ENCODE measurements at regions not wholly inside any gene's neighbourhood (a gene's known extent, or its start where the extent isn't known, plus 50 kb on each side); places are given as distances from the start of the nearest gene placed in this dataset.

DNA sequence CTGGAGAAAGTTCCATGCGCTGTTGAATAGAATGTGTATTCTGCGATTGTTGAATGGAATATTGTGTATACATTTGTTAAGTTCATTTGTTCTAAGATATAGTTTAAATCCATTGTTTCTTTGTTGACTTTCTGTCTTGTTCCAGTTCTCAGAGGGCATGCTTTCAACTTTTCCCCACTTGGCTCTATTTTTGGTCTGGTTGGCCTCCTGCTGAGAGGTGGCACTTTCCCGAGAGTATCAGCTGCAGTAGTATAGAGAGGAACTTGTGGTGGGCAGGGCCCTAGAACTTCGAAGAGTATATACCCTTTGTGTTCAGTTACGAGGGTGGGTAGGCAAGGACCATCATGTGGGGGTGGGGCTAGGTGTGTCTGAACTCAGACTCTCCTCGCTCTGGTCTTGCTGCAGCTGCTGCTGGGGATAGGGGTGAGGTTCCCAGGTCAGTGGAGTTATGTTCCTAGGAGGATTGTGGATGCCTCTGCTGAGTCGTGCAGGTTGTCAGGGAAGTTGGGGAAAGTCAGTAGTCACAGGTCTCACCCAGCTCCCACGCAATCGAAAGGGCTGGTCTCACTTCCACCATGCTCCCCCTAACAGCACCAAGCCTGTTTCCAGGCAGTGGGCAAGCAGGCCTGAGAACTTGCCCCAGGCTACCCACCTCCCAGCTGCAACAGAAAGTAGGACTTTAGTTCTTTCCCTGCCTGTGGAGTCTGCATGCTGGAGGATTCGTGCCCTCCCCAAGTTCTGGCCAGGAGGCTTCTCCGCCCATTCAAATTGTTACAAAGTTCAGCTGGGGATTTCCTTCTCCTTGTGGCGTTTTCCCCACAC lies 118.9 kb upstream of the SSTR4 start:
- no peak for DNase-seq (ENCODE audit: low read depth in 2 of 2)

DNA sequence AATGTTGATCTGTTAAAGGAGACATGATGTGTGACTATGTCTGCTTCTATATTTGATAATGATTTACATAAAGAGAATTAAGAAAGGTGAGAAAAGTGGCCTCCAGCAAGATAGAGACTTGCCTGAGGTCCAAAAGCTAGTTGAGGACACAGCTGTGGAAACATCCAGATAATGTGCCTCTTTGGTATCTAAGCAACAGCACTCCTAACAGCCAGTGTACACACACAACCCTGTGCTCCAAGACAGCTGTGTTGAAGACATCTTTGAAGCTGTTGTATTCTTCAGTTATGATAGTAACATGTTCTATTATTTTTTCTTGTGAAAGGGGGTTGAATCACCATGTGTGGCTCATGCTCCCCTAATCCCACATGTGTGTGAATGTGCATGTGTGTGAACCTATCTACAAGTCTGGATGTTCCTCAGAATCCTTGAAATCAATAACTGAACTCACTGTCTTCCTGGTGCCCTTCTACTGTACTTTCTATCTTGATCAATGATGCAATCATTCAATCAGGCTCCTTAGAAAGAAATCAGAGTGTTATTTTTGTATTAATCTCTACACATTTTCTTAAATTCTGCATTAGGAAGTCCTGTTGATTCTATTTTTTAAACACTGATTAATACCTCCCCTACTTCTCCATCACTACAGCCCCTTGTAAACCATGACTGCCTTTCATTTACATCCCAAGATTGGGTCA lies 116.7 kb upstream of the SSTR4 start:
- no peak for DNase-seq (ENCODE audit: low read depth in 2 of 2)

DNA sequence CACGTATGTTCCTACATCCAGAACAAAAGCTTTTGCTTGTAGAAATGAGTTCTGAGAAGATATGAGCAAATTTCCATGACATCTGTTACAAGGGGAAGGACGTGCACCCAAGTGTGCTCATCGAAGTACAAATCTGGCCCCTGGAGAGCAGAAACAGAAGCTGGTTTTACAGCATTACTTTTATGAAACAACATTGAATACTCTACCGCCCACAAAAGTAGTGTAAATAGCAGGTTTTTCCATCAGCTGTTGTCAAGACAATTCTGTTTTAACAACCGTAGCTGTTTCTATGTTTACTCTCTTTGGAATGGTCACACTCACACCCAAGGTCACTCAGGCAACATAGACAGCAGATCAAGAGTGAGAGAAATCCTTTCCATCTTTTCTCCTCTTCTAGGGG lies 114.2 kb upstream of the SSTR4 start:
- no peak for DNase-seq (ENCODE audit: low read depth in 2 of 2)

DNA sequence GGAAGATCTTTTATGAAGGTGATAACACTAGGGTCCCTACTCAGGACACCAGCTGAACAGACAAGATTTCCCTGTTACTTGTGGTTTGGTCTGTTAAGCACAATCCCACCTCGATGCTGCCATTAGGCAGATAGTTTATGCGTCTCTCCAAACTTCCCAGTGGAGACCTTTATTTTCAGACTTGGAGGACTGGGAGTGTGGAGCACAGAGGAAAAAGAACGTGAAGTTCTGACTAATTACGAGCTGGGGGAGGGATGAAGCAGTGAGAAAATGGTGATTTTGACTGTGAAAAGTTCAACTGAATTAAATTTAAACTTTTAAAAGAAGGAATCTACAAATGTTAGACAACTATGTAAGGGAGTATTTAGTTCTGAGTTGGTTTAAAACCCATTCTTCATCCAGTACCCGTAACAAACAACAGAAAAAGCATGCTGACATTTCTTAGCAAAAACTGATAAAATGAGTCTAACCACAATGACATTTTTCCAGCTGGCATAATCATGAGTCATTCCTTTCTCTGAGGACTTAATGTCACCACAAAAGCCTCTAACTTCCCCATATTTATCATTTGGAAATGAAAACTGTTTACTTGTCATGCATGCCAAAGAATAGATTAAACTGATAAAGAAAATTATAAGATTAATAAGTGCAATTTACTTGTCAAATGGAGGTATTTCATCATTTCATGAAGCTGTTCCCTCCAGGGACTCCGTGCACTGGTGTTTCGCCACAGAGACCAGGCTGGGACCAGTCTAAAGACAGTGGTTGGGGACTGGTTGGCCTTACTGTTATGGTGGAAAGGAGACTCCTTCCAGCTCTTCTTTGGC lies 113.3 kb upstream of the SSTR4 start:
- no peak for DNase-seq (ENCODE audit: low read depth in 2 of 2)

DNA sequence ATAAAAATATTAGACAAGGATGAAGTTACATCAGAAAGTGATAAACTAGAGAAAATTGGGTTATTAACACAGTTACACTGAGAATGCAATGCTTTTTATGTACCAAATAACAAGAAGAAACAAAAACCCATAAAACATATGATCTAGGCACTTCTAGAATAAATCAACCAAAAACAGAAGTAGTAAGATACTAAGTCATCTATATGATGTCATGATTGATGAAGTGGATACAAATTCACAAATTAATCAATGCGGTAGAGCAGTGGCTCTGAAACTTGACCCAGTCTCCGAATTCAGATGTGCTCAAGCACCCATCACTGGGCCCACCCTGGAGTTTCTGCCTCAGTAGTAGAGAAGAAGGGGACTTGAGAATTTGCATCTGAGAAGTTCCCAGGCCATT lies 112.1 kb upstream of the SSTR4 start:
- no peak for DNase-seq (ENCODE audit: low read depth in 2 of 2)

DNA sequence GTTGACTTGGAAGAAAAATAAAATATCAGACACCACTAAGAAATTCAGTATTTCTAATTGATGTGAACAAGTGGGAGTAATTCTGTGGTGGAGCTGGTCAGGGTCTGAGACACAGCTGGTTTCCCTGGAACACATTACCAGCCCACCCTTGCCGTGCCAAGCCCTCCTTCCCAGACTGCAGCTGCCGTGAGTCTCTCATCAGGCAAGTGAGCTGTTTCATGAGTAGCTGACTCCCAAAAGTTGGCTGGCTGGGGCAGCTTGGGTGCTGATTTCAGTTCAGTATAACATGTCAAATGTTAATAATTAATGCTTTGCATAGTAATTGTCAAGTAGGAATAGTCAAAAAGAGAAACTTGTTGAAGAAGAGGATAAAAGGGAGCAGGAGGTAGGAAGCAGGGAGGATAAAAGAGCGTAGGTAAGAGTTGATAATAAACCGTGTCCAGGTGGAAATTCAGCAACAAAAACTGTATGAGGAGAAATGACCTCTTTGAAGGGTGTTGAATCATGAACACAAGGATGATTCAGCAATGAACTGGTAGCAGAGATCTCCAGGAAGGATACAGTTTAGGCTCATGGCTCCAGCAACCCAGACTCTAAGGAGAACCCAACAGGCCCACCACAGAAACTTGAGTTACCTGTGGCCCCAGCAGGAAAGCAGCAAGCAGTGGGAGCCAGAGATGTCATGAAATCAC lies 110.9 kb upstream of the SSTR4 start:
- DNase-seq (ENCODE audit: low read depth in 2 of 2): no peak

DNA sequence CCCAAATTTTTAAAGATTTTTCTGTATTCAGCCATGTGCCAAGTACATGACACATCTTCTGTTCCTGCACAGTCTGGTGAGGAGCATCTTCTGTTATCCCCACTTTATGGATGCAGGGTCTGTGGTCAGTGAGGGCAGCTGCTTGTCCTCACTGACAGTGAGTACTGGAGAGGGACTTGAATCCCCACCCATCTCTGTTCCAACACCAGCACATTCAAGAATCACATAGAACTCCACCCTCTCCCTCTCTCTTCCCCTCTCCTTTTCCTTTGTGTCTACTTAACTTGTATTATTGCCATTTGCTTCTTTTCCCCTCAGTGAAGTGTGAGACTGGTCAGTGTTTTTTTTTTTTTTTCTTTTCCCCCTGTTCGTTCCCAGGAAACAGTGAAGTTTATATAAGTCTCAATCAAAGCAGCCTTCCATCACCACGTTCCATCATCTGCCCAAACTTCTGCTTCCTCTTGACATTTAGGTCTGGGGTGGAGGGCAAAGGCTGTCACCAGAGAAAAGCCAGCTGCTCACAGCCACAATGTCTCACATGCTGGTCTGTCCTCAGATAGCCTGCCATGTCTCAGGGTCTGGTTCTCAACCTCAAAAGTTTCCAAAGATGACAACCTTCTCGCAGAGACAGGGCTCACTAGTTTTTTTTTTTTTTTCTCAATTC lies 110.0 kb upstream of the SSTR4 start:
- DNase-seq (ENCODE audit: low read depth in 2 of 2): no peak

DNA sequence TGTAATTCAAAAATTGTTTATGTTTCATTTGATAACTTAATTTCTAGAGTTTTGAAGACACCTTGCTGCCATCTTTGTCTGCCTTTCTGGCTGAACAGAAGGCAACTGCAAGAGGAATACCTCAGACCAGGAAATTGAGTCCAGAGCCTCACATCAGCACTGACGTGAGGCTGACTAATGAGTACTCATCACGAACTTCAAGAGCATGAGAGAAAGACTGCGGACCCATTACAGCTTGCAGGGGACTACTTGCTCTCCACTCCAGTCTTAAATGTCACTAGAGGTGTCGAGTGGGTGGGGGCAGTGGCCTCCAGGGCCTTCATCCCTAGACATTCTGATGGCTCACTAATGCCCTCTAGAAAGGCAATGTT lies 109.5 kb upstream of the SSTR4 start:
- DNase-seq (ENCODE audit: low read depth in 2 of 2): no peak

DNA sequence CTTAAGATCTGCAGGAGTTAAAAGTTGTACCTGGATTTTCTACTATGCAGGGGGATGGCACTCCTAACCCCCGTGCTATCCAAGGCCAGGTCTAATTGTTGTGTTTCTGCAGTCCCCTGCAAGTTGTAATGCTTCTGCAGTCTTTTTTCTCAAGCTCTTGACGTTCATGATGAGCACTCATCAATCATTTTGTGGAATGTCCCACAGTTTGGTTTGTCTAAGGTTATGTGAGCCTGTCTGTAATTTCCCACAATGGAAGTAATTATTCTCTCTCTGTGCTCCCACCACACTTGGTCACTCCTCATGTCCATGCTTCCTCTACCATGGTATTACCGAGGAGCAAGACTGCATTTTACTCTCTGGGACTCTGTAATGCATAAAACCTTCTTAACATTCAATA lies 107.6 kb upstream of the SSTR4 start:
- no peak for DNase-seq (ENCODE audit: low read depth in 2 of 2)

DNA sequence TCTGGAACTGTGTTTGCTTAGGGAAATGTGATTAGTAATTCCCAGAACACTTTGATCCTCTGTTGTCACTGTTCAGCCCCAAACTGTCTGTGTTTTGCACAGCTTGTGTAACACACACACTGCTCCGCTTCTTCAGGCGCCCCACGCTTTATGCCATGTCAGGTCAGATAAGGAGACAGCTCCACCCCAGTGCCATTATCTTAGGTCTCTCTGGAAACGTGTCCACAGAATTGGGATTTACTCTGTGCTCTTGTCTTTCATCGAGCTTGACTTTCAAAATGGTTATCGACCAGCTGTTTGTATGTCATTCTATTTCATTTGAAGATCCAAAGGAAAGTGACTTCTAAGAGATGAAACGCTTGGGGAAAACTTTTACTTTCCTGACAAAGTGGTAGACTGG lies 106.4 kb upstream of the SSTR4 start:
- DNase-seq (ENCODE audit: low read depth in 2 of 2): no peak

DNA sequence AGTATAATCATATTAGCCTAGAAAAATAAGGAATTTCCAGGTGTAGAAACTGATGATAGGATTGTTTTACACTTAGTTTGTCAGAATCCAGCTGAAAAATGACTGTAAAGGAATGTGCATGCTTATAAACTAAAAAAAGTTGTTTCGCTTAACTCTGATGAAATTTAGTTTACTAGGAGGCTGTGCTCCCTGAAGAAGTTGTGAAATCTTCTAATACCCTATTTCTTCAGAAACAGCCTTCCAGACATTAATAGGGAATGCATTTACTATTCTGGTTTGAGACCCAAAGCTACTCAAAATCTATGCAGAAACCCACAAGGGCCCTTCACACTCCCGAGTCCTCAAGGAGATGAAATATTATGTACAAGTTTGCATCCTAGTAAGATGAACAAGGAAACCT lies 105.5 kb upstream of the SSTR4 start:
- DNase-seq (ENCODE audit: low read depth in 2 of 2): no peak

DNA sequence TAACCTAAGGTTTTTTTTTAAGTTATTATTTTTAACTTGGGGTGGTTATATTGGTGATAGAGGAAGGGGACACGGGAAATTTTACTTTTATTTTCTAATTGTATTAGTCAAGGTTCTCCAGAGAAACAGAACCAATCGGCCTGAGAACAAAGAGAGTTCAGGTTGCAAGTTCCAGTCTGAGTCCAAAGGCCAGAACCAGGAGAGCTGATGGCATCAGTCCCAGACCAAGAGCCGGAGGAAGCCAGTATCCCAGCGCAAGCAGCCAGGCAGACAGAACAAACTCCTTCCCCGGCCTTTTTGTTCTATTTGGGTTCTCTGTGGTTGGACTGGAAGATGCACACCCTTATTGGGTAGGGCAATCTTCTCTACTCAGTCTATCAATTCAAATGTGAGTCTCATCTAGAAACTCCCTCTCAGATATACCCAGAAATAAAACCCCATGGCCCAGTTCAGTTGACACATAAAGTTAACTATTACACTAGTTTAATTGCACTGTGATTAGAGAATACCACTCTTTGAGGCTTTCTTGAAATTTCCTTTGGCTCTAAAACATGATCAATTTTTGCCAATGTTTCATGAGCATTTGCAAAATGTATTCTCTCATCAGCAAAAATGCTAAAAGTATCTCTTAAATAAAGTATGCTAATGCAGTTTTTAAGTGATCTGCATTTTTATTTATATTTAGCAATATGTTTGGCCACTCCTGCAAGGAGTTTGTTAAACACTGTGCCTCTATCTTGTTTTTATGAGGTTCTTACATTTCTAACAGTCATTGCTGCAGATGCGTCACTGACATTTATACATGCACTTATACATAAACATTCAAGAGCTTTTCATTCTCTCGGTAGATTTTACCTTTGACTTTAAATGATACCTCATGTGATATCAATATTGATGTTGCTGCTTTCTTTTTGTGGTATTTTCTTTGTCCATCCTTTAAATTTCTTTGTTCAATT lies 103.2 kb upstream of the SSTR4 start:
- DNase-seq (ENCODE audit: low read depth in 2 of 2): no peak

DNA sequence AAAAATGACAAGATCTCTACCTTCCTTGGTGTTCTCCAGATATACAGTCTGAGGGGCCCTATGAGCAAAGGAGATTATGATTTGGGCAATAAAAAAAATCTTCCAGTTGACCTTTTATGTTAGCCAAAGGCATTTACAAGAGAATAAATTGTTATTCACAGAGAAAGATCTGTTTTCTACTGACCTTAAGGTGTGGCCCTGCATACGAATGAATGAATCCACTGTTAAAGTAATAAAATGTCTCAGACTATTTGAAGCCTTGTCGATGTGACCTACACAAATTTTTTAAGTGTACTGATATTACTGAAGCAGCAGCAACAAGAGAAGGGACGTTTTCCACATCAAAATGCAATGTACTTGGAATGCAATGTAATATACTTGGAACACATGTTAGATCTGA lies 95.9 kb upstream of the SSTR4 start:
- no peak for DNase-seq (ENCODE audit: low read depth in 2 of 2)

DNA sequence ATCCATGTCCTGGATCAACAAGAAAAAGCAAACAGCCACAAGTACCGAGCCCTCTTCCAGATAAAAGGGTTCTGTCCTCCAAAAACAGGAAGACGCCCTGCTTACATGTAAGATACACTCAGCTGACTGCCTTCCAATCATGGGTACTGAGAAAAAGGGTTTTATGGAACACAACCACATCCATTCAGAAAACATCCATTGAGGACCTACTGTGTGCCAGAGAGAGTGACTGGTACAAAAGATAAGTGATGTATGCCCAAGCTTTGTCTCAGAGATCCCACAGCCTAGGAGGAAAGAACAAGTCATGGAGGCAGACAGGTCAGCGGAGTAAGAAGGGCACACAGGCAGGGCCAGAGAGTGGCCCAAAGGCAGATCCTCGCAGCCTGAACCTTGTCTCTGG lies 94.8 kb upstream of the SSTR4 start:
- DNase-seq (ENCODE audit: low read depth in 2 of 2): no peak

DNA sequence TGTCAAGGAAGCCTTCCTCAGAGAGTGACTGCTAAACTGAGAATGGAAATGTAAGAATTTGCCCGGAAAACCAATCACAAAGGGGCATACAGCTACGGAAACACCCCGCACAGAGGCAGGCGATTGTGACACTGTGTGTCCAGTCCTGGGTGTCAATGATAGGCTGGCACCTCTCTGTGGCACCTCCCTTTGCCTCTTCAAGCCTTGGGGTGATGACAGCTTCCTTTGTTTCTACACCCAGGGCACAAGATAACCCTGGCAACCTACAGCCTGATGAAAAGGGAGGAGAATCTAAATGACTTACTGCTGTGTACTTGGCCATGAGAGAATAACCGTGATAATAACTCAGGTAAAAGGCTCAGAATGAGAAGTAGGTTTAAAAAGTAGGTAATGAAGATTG lies 93.6 kb upstream of the SSTR4 start:
- DNase-seq (ENCODE audit: low read depth in 2 of 2): no peak

DNA sequence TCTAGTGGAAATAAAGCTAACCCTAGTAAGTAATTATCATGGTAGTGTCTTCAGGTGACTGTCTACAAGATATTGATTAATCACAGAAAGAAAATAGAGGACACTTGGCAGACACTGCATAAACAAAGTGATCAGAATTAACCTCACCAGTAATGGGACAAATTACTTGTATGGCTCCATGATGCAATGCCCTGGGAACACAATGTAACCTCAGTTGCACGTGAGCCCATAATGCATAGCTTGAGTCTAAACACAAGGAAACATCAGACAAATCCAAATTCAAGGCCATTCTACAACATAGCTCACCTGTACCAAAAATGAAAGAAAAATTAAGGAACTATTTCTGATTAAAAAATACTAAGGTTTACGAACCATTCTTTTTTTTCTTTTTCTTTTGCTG lies 92.4 kb upstream of the SSTR4 start:
- DNase-seq (ENCODE audit: low read depth in 2 of 2): no peak

DNA sequence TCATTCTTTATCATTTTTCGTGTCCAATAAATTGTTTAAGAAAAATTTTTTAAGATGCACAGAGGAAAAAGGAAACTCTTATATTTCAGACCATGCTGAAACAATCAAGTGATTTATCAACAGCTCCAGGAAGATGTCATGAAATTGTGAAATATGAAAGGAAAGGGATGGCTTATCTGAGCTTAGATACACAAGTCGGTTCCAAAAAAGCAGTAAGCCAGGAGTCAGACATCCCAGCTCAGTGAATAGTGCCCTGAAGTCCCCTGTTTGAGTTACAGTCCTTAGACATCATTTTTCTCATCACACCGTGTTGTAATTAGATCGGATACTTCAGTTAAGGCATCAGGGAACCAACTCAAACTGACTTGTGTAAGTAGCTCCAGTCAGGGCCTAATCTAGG lies 91.0 kb upstream of the SSTR4 start:
- DNase-seq (ENCODE audit: low read depth in 2 of 2): no peak

DNA sequence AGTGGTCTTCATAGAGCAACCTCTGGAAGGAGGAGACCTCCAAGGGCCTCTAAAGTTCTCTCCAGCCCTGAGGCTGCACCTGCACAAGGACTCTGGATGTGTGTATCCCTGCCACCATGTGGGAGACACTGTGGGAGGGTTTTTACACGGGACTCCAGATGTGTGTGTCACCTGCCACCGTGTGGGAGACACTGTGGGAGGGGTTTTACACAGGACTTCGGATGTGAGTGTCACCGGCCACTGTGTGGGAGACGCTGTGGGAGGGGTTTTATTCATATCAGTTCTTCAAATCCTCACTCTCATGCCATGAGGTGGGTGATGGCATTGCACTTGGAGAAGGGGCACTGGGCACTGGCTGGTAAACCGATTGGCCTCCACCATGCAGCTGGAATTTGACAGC lies 90.2 kb upstream of the SSTR4 start:
- DNase-seq (ENCODE audit: low read depth in 2 of 2): no peak

DNA sequence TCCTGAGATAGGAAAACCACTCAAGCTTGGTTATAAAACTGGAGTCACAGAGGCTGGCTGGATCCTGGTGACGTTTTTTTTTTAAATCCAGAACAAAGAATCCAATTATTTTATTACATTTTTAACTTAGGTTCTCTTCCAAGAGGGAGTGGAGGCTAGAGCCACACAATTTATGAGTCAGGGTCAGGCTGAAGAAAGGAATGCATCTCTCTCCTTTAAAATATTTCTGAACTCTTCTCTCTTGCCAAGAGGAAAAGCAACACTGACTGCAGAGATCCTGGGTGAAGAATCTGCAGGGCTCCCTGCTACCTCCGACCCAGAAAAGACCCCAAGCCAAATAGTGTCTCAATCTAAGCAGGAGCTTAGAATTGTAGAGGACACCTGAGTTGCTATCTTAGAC lies 88.5 kb upstream of the SSTR4 start:
- DNase-seq (ENCODE audit: low read depth in 2 of 2): no peak

DNA sequence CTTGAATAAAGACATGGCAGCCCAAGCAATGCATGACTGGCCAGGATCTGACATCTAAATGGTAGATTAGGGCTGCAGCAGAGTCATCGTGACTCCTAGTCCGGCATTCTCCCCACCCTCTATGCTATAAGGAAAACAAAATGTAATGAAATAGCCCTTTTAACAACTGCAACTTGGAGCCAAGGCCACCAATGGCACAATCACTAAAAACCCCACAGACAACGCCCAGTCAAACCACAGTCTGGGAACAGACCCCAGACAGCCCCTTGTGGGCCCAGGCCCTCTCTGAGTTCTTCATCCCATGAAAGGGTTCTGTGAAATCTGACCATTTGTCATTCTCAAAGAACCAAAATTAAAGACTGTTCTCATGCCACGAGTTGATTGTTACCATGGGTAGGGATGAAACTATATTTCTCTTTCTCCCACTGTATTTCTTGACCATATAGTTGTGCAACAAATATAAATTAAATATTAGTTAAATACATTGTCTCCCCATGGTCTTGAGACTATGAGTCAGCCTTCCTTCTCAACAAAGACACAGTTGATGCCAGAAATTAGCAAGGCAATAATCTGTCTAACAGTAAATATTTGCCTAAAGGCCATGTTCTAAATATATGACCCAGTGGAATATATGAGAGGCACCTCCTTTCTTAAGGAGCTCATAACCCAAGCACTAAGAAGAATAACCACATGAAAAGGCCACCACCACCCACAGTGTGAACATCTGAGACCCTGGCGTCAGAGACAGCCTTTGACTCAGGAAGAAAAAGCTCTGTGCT lies 85.6 kb upstream of the SSTR4 start:
- DNase-seq (ENCODE audit: low read depth in 2 of 2): no peak
